ENCODE measurements at regions not wholly inside any gene's neighbourhood (a gene's known extent, or its start where the extent isn't known, plus 50 kb on each side); places are given as distances from the start of the nearest gene placed in this dataset.
"Not testable (repeated sequence)": the region's sequence is repeated elsewhere in the genome, so short reads cannot be mapped to it uniquely, and the experiment has no call there.

DNA sequence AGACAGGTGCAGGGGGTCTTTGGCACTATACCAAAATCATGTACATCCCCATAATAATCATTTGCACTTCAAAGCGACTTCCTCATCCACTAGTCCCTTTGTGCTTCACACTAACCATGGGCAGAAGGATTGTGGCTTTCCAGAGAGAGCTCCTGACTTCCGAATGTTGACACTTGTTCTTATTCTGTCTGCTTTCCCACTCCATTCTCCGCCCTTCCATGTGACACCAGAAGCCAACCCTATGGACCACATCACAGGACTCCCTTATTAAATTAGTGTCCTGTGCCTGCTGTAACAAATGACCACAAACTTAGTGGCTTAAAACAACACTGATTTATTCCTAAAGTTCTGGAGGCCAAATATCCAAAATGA lies 91.6 kb downstream of the CMC2 start:
- no peak overlapping the region for H3K4me3 ChIP-seq (replicated peaks; ENCODE audit: low read depth, low read length)
- no peak for DNase-seq (ENCODE audit: extremely low read depth, low read depth)
- TF ChIP-seq, protein P1, sequence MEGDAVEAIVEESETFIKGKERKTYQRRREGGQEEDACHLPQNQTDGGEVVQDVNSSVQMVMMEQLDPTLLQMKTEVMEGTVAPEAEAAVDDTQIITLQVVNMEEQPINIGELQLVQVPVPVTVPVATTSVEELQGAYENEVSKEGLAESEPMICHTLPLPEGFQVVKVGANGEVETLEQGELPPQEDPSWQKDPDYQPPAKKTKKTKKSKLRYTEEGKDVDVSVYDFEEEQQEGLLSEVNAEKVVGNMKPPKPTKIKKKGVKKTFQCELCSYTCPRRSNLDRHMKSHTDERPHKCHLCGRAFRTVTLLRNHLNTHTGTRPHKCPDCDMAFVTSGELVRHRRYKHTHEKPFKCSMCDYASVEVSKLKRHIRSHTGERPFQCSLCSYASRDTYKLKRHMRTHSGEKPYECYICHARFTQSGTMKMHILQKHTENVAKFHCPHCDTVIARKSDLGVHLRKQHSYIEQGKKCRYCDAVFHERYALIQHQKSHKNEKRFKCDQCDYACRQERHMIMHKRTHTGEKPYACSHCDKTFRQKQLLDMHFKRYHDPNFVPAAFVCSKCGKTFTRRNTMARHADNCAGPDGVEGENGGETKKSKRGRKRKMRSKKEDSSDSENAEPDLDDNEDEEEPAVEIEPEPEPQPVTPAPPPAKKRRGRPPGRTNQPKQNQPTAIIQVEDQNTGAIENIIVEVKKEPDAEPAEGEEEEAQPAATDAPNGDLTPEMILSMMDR (IDR thresholded peaks at IDR 0.05; ENCODE audit: low read depth, low read length, missing control alignments), result no peak

DNA sequence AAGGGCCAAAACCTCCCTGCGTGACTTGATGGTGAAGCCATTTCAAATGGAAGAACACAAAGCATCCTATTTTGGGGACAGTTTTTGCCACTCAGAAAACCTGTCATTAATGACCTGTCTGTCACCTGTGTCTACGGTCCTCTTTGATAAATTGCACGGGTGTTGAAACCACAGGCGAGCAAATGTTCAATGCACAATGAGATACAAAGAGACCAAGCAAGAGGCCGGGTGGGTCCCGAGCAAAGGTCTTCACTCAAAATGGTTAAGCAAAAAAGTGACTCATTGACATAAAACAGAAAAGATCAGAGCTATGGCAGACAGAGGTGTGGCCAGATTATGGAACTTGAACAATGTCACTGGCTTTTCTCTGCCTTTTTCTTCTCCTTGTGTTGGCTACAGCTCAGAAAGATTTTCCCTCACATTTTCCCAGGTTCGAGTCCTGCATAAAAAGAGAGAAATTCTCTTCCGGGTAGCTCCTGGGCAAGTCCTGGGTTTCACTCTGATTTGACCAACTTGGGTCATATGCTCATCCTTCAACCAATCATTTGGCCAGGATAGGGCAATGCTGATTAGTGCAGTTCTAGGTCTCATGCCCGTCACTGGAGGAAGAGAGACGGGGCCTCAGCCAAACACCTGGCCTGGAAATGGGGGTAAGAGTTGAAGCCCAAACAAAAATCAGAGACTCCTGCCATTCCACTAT lies 92.2 kb downstream of the CMC2 start:
- TF ChIP-seq, protein P1 (IDR thresholded peaks at IDR 0.05; ENCODE audit: low read depth, low read length, missing control alignments), result no peak
- no peak overlapping the region for H3K4me3 ChIP-seq (replicated peaks; ENCODE audit: low read depth, low read length)
- DNase-seq (ENCODE audit: extremely low read depth, low read depth), result no peak

DNA sequence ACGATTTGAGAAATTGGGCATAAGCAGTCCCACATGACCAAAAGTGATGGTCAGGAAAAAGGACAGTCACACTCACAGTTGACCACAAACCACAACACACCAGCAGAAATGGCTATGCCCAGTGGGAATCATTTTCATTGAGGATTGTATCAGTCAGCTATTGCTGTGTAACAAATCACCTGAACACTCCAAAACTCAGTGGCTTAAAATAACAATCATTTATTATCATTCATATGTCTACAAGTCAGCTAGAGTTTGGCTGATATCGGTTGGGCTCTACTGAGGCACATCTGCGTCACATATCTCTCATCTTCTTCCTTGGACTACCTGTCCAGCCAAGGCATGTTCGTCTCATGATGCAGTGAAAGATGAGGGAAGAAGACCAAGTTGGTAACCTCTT lies 93.3 kb downstream of the CMC2 start:
- H3K4me3 ChIP-seq (replicated peaks; ENCODE audit: low read depth, low read length), result no peak overlapping the region
- TF ChIP-seq, protein P1 (IDR thresholded peaks at IDR 0.05; ENCODE audit: low read depth, low read length, missing control alignments), result no peak
- DNase-seq (ENCODE audit: extremely low read depth, low read depth), result no peak

DNA sequence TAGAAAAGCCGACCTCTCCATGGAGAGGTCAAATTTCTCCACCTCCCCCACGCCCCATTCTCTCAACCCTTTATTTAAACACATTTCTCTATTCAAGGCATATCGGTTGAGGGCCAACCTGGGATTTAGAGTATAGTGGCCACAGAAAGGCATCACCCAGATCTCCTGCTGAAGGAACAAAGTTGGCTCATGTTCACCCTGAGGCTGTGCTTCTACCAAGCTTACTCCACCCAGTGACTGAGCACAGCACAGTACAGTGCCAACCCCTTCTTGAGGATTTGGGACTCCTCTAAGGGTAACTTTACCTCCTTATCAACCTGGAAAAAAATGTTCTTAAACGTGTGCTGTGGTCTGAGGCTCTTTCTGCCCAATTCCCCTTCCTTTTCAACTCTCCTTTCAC lies 94.0 kb downstream of the CMC2 start:
- TF ChIP-seq, protein P1 (IDR thresholded peaks at IDR 0.05; ENCODE audit: low read depth, low read length, missing control alignments), result no peak
- no peak overlapping the region for H3K4me3 ChIP-seq (replicated peaks; ENCODE audit: low read depth, low read length)
- DNase-seq (ENCODE audit: extremely low read depth, low read depth), result no peak

DNA sequence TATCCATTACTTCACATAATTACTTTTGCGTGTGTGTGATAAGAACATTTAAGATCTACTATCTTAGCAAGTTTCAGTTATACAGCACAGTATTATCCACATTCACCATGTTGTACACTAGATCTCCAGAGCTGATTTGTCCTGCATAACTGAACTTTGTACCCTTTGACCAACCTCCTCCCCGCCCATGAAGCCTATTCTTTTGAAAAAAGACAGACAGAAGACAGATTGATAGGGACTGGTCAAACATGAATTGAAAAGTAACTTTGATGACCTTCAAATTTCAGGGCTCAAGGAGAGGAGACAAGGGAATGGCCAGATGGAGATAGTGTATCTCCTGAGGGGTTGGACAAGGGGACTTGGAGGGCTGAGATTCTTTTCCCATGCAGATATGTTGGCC lies 96.3 kb downstream of the CMC2 start:
- no peak overlapping the region for H3K4me3 ChIP-seq (replicated peaks; ENCODE audit: low read depth, low read length)
- TF ChIP-seq, protein P1 (IDR thresholded peaks at IDR 0.05; ENCODE audit: low read depth, low read length, missing control alignments), result no peak
- DNase-seq (ENCODE audit: extremely low read depth, low read depth), result no peak

DNA sequence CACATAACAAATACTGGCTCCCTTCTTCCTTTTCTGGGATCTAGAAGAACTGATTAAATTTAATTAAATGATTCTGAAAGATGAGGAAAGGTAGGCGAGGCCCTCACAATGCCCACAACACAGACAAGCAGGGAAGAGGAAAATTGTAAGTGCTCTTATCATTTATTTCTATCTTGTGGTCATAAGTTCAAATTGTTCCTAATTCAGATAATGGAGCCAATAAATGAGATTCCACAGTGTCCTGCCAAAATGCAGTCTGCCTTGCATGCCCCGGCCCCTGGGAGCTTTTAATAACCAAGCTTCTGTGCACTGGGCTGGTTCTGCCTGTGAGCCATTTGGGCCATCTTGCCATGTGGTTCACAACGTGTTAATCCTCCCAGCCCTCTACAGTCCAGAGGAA lies 97.0 kb downstream of the CMC2 start:
- no peak for DNase-seq (ENCODE audit: extremely low read depth, low read depth)
- TF ChIP-seq, protein P1 (IDR thresholded peaks at IDR 0.05; ENCODE audit: low read depth, low read length, missing control alignments), result no peak
- no peak overlapping the region for H3K4me3 ChIP-seq (replicated peaks; ENCODE audit: low read depth, low read length)

DNA sequence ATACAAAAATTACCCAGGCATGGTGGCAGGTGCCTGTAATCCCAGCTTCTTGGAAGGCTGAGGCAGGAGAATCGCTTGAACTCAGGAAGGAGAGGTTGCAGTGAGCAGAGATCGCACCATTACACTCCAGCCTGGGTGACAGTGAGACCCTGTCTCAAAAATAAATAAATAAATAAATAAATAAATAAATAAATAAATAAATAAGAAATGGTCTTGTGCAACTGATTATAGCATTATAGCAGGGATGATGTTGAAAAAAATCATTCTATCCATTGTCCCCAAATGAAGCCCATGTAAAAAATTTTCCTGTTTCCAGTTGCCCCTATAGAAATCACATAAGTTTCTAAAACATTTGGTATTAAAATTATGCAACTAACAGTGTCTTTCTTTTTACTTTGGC lies 100.5 kb downstream of the CMC2 start:
- not testable (repeated sequence) for H3K4me3 ChIP-seq (replicated peaks; ENCODE audit: low read depth, low read length); DNase-seq (ENCODE audit: extremely low read depth, low read depth)
